ENCODE measurements at regions not wholly inside any gene's neighbourhood (a gene's known extent, or its start where the extent isn't known, plus 50 kb on each side); places are given as distances from the start of the nearest gene placed in this dataset.

DNA sequence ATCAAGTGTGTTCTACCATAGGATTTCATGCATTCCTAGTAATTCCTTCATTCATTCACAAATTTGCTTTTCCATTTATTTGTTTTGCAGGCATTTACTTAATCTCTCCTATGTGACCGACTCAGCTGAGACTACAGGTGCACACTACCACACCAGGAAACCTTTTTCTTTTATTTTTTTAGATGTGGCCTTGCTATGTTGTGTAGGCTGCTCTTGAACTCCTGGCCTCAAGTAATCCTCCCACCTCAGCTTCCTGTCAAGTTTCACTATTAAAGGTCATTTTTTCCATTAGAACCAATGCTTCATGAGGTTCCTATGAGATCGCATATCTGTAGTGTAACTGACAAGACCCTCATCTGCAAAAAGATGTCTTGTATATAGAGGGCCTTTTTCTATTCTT lies 1218.7 kb downstream of the VRK1 start:
- no peak overlapping the region for H3K9ac ChIP-seq
- no peaks in the 10 kb centered on the region for H3K9me3 ChIP-seq
- no peaks in the 10 kb centered on the region for H3K36me3 ChIP-seq (replicated peaks in 1 of 2; ENCODE audit: control insufficient read depth in 1 of 2, insufficient read depth in 2 of 2, low read length in 1 of 2)
- no peaks in the 10 kb centered on the region for H3K79me2 ChIP-seq (ENCODE audit: insufficient read depth)
- 4% methylated on average over 2 of the region's 2 CpGs for WGBS (ENCODE audit: low lambda C conversion rate)
- no peak overlapping the region for H2AFZ ChIP-seq (ENCODE audit: low read depth)
- TF ChIP-seq EP300 (IDR thresholded peaks at IDR 0.05; ENCODE audit: borderline replicate concordance in 1 of 2, low read depth in 1 of 2, low read length in 1 of 2) (no peak), FOSL2 (IDR thresholded peaks at IDR 0.05; ENCODE audit: borderline replicate concordance, low read depth) (no peak), IRF3 (IDR thresholded peaks at IDR 0.05; ENCODE audit: low read depth, low read length) (no peak), FOXM1 (IDR thresholded peaks at IDR 0.05; ENCODE audit: low read depth) (no peak), NRF1 (IDR thresholded peaks at IDR 0.05; ENCODE audit: low read depth, low read length) (no peak), RFX5 (IDR thresholded peaks at IDR 0.05; ENCODE audit: low read length) (no peak), RXRA (IDR thresholded peaks at IDR 0.05; ENCODE audit: borderline replicate concordance, low read depth) (no peak), GATA2 (CRISPR knock-in tag; IDR thresholded peaks at IDR 0.05) (no peak), CHD2 (IDR thresholded peaks at IDR 0.05; ENCODE audit: low read length, partially characterized antibody) (no peak), CTCF (IDR thresholded peaks at IDR 0.05) (no peak), TEAD4 (IDR thresholded peaks at IDR 0.05; ENCODE audit: borderline replicate concordance, insufficient read depth) (no peak)
- TF ChIP-seq, protein P1, sequence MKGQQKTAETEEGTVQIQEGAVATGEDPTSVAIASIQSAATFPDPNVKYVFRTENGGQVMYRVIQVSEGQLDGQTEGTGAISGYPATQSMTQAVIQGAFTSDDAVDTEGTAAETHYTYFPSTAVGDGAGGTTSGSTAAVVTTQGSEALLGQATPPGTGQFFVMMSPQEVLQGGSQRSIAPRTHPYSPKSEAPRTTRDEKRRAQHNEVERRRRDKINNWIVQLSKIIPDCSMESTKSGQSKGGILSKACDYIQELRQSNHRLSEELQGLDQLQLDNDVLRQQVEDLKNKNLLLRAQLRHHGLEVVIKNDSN (IDR thresholded peaks at IDR 0.05; ENCODE audit: borderline replicate concordance, low read depth): no peak
- H3K4me2 ChIP-seq: no peak overlapping the region
- ChIA-PET CTCF (no interaction called here), POLR2A (no interaction called here)
- no peaks in the 10 kb centered on the region for H3K9me2 ChIP-seq
- no peaks in the 10 kb centered on the region for H3F3A ChIP-seq (replicated peaks; ENCODE audit: insufficient read depth)
- H3K4me3 ChIP-seq (ENCODE audit: low read depth in 2 of 2, low read length in 1 of 2): no peak overlapping the region
- H3K27ac ChIP-seq (ENCODE audit: low read depth in 2 of 2, low read length in 1 of 2): no peak overlapping the region
- H4K20me1 ChIP-seq (ENCODE audit: insufficient read depth): no peaks in the 10 kb centered on the region
- H3K27me3 ChIP-seq (ENCODE audit: insufficient read depth): no peaks in the 10 kb centered on the region
- no peak for DNase-seq
- no peaks in the 10 kb centered on the region for H3K4me1 ChIP-seq (ENCODE audit: control insufficient read depth in 1 of 2, insufficient read depth in 2 of 2, low read depth in 1 of 2, low read length in 1 of 2)

GRCh38 chr14:98018628-98019027 lies 1221.4 kb downstream of the VRK1 start:
- Histone ChIP-seq H3F3A (replicated peaks; ENCODE audit: insufficient read depth) (no peaks in the 10 kb centered on the region), H3K4me3 (ENCODE audit: low read depth in 2 of 2, low read length in 1 of 2) (no peak overlapping the region), H3K36me3 (replicated peaks in 1 of 2; ENCODE audit: control insufficient read depth in 1 of 2, insufficient read depth in 2 of 2, low read length in 1 of 2) (no peaks in the 10 kb centered on the region), H3K9me2 (no peaks in the 10 kb centered on the region), H3K4me2 (no peak overlapping the region), H3K27ac (ENCODE audit: low read depth in 2 of 2, low read length in 1 of 2) (no peak overlapping the region), H3K4me1 (ENCODE audit: control insufficient read depth in 1 of 2, insufficient read depth in 2 of 2, low read depth in 1 of 2, low read length in 1 of 2) (no peaks in the 10 kb centered on the region), H2AFZ (ENCODE audit: low read depth) (no peak overlapping the region), H3K9me3 (no peaks in the 10 kb centered on the region), H4K20me1 (ENCODE audit: insufficient read depth) (no peaks in the 10 kb centered on the region), H3K9ac (no peak overlapping the region), H3K79me2 (ENCODE audit: insufficient read depth) (no peaks in the 10 kb centered on the region), H3K27me3 (ENCODE audit: insufficient read depth) (no peaks in the 10 kb centered on the region)
- POLR2A ChIA-PET: no interaction called here
- 0% methylated on average over 2 of the region's 2 CpGs for WGBS (ENCODE audit: low lambda C conversion rate)
- DNase-seq: no peak
- CTCF ChIA-PET: interaction anchor here (1.3 kb wide), 1 partner anchor 21 kb away, joined by 3 read pairs; no protein-coding TSS in a partner anchor
- TF ChIP-seq MXI1 (IDR thresholded peaks at IDR 0.05; ENCODE audit: low read depth, low read length) (no peak), GABPA (IDR thresholded peaks at IDR 0.05; ENCODE audit: low read depth) (no peak), JUND (IDR thresholded peaks at IDR 0.05) (no peak), YY1 (IDR thresholded peaks at IDR 0.05; ENCODE audit: low read depth) (no peak), MAX (IDR thresholded peaks at IDR 0.05; ENCODE audit: low read depth) (no peak), EP300 (IDR thresholded peaks at IDR 0.05; ENCODE audit: borderline replicate concordance in 1 of 2, low read depth in 1 of 2, low read length in 1 of 2) (no peak), TAF1 (IDR thresholded peaks at IDR 0.05; ENCODE audit: borderline replicate concordance, low read depth, low read length) (no peak), CHD2 (IDR thresholded peaks at IDR 0.05; ENCODE audit: low read length, partially characterized antibody) (no peak), NRF1 (IDR thresholded peaks at IDR 0.05; ENCODE audit: low read depth, low read length) (no peak), ELF1 (IDR thresholded peaks at IDR 0.05) (no peak), RCOR1 (IDR thresholded peaks at IDR 0.05; ENCODE audit: low read length) (no peak)
- TF ChIP-seq, protein P1 (IDR thresholded peaks at IDR 0.05; ENCODE audit: borderline replicate concordance, low read depth): no peak
- TF ChIP-seq, protein P2, sequence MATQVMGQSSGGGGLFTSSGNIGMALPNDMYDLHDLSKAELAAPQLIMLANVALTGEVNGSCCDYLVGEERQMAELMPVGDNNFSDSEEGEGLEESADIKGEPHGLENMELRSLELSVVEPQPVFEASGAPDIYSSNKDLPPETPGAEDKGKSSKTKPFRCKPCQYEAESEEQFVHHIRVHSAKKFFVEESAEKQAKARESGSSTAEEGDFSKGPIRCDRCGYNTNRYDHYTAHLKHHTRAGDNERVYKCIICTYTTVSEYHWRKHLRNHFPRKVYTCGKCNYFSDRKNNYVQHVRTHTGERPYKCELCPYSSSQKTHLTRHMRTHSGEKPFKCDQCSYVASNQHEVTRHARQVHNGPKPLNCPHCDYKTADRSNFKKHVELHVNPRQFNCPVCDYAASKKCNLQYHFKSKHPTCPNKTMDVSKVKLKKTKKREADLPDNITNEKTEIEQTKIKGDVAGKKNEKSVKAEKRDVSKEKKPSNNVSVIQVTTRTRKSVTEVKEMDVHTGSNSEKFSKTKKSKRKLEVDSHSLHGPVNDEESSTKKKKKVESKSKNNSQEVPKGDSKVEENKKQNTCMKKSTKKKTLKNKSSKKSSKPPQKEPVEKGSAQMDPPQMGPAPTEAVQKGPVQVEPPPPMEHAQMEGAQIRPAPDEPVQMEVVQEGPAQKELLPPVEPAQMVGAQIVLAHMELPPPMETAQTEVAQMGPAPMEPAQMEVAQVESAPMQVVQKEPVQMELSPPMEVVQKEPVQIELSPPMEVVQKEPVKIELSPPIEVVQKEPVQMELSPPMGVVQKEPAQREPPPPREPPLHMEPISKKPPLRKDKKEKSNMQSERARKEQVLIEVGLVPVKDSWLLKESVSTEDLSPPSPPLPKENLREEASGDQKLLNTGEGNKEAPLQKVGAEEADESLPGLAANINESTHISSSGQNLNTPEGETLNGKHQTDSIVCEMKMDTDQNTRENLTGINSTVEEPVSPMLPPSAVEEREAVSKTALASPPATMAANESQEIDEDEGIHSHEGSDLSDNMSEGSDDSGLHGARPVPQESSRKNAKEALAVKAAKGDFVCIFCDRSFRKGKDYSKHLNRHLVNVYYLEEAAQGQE (IDR thresholded peaks at IDR 0.05; ENCODE audit: low read depth, low read length): no peak

Data from SK-N-SH (cell line).